ENCODE measurements at regions not wholly inside any gene's neighbourhood (a gene's known extent, or its start where the extent isn't known, plus 50 kb on each side); places are given as distances from the start of the nearest gene placed in this dataset.
A peak's percentile ranks its signal among the peaks of the same experiment; 100 is the strongest.

DNA sequence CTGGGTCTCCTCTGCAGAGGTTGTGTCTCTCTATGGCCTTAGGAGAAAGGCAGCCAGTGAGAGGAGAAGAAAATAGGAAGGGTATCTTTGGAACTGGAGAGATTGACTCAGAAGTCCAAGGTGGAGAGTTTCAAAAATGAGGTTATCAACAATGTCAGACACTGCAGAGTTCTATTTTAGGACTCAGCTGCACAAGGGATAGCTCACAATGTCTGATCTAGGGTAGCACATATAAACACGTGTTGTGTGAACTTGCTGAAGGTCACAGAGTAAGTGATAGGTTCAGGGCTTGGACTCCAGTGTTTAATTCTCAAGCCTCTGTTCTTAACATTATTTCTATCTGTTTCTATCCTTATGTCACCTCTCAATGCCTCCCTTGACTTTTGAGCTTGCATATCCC, 305.0 kb upstream of the LARGE1 start:
- no peak overlapping the region for H3K4me3 ChIP-seq (ENCODE audit: control insufficient read depth in 2 of 3, extremely low read depth in 1 of 3, insufficient read depth in 2 of 3, low read depth in 1 of 3, low read length in 3 of 3)
- no peak for FAIRE-seq
- no peaks in the 10 kb centered on the region for H3K79me2 ChIP-seq (ENCODE audit: control insufficient read depth, insufficient read depth, low read length)
- H3K27ac ChIP-seq (ENCODE audit: control insufficient read depth, insufficient read depth, low read length), result no peak overlapping the region
- dilution Hi-C loops (cut with MboI; ENCODE audit: extremely low pct_ligation_motif_present, low sequenced_read_pairs), result no loop called here
- no peak overlapping the region for H3K9ac ChIP-seq (ENCODE audit: control insufficient read depth, extremely low read depth, insufficient read depth, low read length)
- no peak for TF ChIP-seq EZH2 (IDR thresholded peaks at IDR 0.05; ENCODE audit: low read length)
- TF ChIP-seq, protein P1, sequence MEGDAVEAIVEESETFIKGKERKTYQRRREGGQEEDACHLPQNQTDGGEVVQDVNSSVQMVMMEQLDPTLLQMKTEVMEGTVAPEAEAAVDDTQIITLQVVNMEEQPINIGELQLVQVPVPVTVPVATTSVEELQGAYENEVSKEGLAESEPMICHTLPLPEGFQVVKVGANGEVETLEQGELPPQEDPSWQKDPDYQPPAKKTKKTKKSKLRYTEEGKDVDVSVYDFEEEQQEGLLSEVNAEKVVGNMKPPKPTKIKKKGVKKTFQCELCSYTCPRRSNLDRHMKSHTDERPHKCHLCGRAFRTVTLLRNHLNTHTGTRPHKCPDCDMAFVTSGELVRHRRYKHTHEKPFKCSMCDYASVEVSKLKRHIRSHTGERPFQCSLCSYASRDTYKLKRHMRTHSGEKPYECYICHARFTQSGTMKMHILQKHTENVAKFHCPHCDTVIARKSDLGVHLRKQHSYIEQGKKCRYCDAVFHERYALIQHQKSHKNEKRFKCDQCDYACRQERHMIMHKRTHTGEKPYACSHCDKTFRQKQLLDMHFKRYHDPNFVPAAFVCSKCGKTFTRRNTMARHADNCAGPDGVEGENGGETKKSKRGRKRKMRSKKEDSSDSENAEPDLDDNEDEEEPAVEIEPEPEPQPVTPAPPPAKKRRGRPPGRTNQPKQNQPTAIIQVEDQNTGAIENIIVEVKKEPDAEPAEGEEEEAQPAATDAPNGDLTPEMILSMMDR (optimal IDR thresholded peaks at IDR 0.05 in 1 of 3, IDR thresholded peaks at IDR 0.05 in 1 of 3, conservative IDR thresholded peaks at IDR 0.05 in 1 of 3; ENCODE audit: extremely low read depth in 1 of 3, insufficient read depth in 2 of 3, low read length in 3 of 3), result no peak
- no peaks in the 10 kb centered on the region for H3K27me3 ChIP-seq (ENCODE audit: control insufficient read depth, extremely low read depth, insufficient read depth, low read length)
- no peaks in the 10 kb centered on the region for H4K20me1 ChIP-seq (ENCODE audit: control insufficient read depth, extremely low read depth, insufficient read depth, low read length)
- no peak overlapping the region for H2AFZ ChIP-seq (ENCODE audit: control insufficient read depth, low read length)
- no peaks in the 10 kb centered on the region for H3K9me1 ChIP-seq (ENCODE audit: control insufficient read depth, extremely low read depth, insufficient read depth, low read length)
- no peaks in the 10 kb centered on the region for H3K36me3 ChIP-seq (ENCODE audit: control insufficient read depth in 2 of 2, extremely low read depth in 1 of 2, insufficient read depth in 2 of 2, low read length in 2 of 2)
- H3K9me3 ChIP-seq (ENCODE audit: control insufficient read depth, low read depth, low read length), result no peaks in the 10 kb centered on the region
- no peaks in the 10 kb centered on the region for H3K4me1 ChIP-seq (ENCODE audit: control insufficient read depth, extremely low read depth, insufficient read depth, low read length)
- DNase-seq (ENCODE audit: low read depth, low spot score), result no peak
- no peak overlapping the region for H3K4me2 ChIP-seq (ENCODE audit: control insufficient read depth, extremely low read depth, insufficient read depth, low read depth, low read length)

GRCh38 chr22:34236527-34236926, 316.3 kb upstream of the LARGE1 start:
- dilution Hi-C loops (cut with MboI; ENCODE audit: extremely low pct_ligation_motif_present, low sequenced_read_pairs), result no loop called here
- no peaks in the 10 kb centered on the region for H3K9me1 ChIP-seq (ENCODE audit: control insufficient read depth, extremely low read depth, insufficient read depth, low read length)
- H3K4me3 ChIP-seq (ENCODE audit: control insufficient read depth in 2 of 3, extremely low read depth in 1 of 3, insufficient read depth in 2 of 3, low read depth in 1 of 3, low read length in 3 of 3), result no peak overlapping the region
- no peak overlapping the region for H3K27ac ChIP-seq (ENCODE audit: control insufficient read depth, insufficient read depth, low read length)
- H3K4me1 ChIP-seq (ENCODE audit: control insufficient read depth, extremely low read depth, insufficient read depth, low read length), result no peaks in the 10 kb centered on the region
- FAIRE-seq, result no peak
- H2AFZ ChIP-seq (ENCODE audit: control insufficient read depth, low read length), result no peak overlapping the region
- TF ChIP-seq EZH2 (IDR thresholded peaks at IDR 0.05; ENCODE audit: low read length), result no peak
- TF ChIP-seq, protein P1 (optimal IDR thresholded peaks at IDR 0.05 in 1 of 3, IDR thresholded peaks at IDR 0.05 in 1 of 3, conservative IDR thresholded peaks at IDR 0.05 in 1 of 3; ENCODE audit: extremely low read depth in 1 of 3, insufficient read depth in 2 of 3, low read length in 3 of 3), result peak in 1 of 3 experiments; percentile 12
- H3K9me3 ChIP-seq (ENCODE audit: control insufficient read depth, low read depth, low read length), result no peaks in the 10 kb centered on the region
- no peak overlapping the region for H3K4me2 ChIP-seq (ENCODE audit: control insufficient read depth, extremely low read depth, insufficient read depth, low read depth, low read length)
- DNase-seq (ENCODE audit: low read depth, low spot score), result no peak
- no peak overlapping the region for H3K9ac ChIP-seq (ENCODE audit: control insufficient read depth, extremely low read depth, insufficient read depth, low read length)
- no peaks in the 10 kb centered on the region for H3K79me2 ChIP-seq (ENCODE audit: control insufficient read depth, insufficient read depth, low read length)
- H3K27me3 ChIP-seq (ENCODE audit: control insufficient read depth, extremely low read depth, insufficient read depth, low read length), result no peaks in the 10 kb centered on the region
- no peaks in the 10 kb centered on the region for H4K20me1 ChIP-seq (ENCODE audit: control insufficient read depth, extremely low read depth, insufficient read depth, low read length)
- no peaks in the 10 kb centered on the region for H3K36me3 ChIP-seq (ENCODE audit: control insufficient read depth in 2 of 2, extremely low read depth in 1 of 2, insufficient read depth in 2 of 2, low read length in 2 of 2)

Data from keratinocyte (primary cell).